ENCODE measurements at regions not wholly inside any gene's neighbourhood (a gene's known extent, or its start where the extent isn't known, plus 50 kb on each side); places are given as distances from the start of the nearest gene placed in this dataset.

- H3K9me3 ChIP-seq (replicated peaks; ENCODE audit: control insufficient read depth, insufficient read depth, low read length): no peaks in the 10 kb centered on the region
- H2AFZ ChIP-seq (ENCODE audit: control insufficient read depth, low read depth, low read length): no peak overlapping the region
- DNase-seq (ENCODE audit: low read depth, low spot score) (no peak), ATAC-seq (no peak), FAIRE-seq (no peak)
- H3K4me1 ChIP-seq (ENCODE audit: control insufficient read depth, insufficient read depth, low read length): no peaks in the 10 kb centered on the region
- H4K20me1 ChIP-seq (ENCODE audit: control insufficient read depth, insufficient read depth): no peaks in the 10 kb centered on the region
- SMC1A ChIA-PET (ENCODE audit: uncharacterized antibody, unreplicated experiment): no interaction called here
- RAD21 ChIA-PET (ENCODE audit: unreplicated experiment): no interaction called here
- 93% methylated on average over 1 of the region's 1 CpG for WGBS (ENCODE audit: insufficient coverage, insufficient replicate concordance, low lambda C conversion rate, missing lambda C conversion rate)
- no peak for TF ChIP-seq ZBED1 (IDR thresholded peaks at IDR 0.05; ENCODE audit: borderline replicate concordance)
- TF ChIP-seq PKNOX1 (IDR thresholded peaks at IDR 0.05): no peak
- TF ChIP-seq MLLT1 (IDR thresholded peaks at IDR 0.05): no peak
- no peak for TF ChIP-seq CUX1 (IDR thresholded peaks at IDR 0.05; ENCODE audit: insufficient replicate concordance, low read depth, low read length)
- no peaks in the 10 kb centered on the region for H3K27me3 ChIP-seq (replicated peaks in 1 of 2; ENCODE audit: control insufficient read depth in 2 of 2, insufficient read depth in 2 of 2, low read length in 1 of 2)
- intact Hi-C loops (cut with micrococcal nuclease; ENCODE audit: unreplicated experiment): no loop called here
- BruUV-seq (replicated peaks): no TSS peak
- H3K4me3 ChIP-seq: no peak overlapping the region
- H3K9ac ChIP-seq (ENCODE audit: control insufficient read depth, insufficient read depth, low read length): no peak overlapping the region
- no peaks in the 10 kb centered on the region for H3K36me3 ChIP-seq (ENCODE audit: control insufficient read depth in 2 of 2, insufficient read depth in 2 of 2, low read length in 1 of 2)
- CTCF ChIA-PET: no interaction called here
- H3K79me2 ChIP-seq (ENCODE audit: control insufficient read depth, insufficient read depth, low read length): no peaks in the 10 kb centered on the region
- H3K4me2 ChIP-seq (ENCODE audit: control insufficient read depth, insufficient read depth): no peak overlapping the region
- in situ Hi-C loops (cut with MboI): no loop called here
- POLR2A ChIA-PET: no interaction called here
- H3K27ac ChIP-seq (ENCODE audit: control insufficient read depth, insufficient read depth): no peak overlapping the region
These were observed 153.1 kb downstream of the VGLL3 start for GRCh38 chr3:86837871-86838270.
